Lower leg skin (tissue), 3 donors: ENCODE measurements at regions not wholly inside any gene's neighbourhood (a gene's known extent, or its start where the extent isn't known, plus 50 kb on each side); places are given as distances from the start of the nearest gene placed in this dataset.

Experiments used
- CTCF ChIP-seq, 3 donors: fragments of 450-650 bp; IDR thresholded peaks; one replicate each; pipeline ENCODE4 v1.5.1; 2016; ENCODE audit warnings: antibody characterized with exemption in 3 of 3, mild to moderate bottlenecking in 3 of 3, moderate library complexity in 2 of 3
- POLR2A ChIP-seq, 2 donors: fragments of 450-650 bp; IDR thresholded peaks; one replicate each; pipeline ENCODE4 v1.6.1; 2016 to 2017; ENCODE audit warnings: antibody characterized with exemption in 2 of 2, mild to moderate bottlenecking in 1 of 2, moderate library complexity in 1 of 2

DNA sequence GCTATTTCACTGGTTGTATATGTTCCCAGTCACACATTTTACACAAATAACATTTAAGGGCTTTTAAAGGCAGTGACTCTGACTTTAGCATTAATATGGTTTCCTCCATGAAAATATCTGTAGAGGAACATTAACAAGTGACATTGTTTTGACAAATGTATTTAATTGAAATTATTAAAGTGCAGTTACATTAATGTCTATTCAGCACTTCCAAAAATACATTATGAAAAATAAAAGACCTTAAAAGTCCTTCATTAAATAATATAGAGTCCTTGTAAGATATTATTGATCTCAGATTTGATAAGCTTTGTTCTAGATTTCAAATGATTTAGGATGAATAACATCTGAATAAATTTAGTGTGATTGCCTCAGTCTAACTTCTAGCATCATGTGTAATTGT, 951.9 kb upstream of the CHORDC1 start:
- no peak for TF ChIP-seq CTCF (IDR thresholded peaks at IDR 0.05)
- TF ChIP-seq POLR2A (IDR thresholded peaks at IDR 0.05) = no peak
